ENCODE measurements at regions not wholly inside any gene's neighbourhood (a gene's known extent, or its start where the extent isn't known, plus 50 kb on each side); places are given as distances from the start of the nearest gene placed in this dataset.

- Histone ChIP-seq H3K27ac (ENCODE audit: insufficient read depth, low read length) (no peak overlapping the region), H3K9me1 (ENCODE audit: insufficient read depth, low read length) (no peaks in the 10 kb centered on the region), H2BK5ac (ENCODE audit: low read depth, low read length, poor library complexity, severe bottlenecking) (no peak overlapping the region), H3K36me3 (ENCODE audit: control insufficient read depth, insufficient read depth, low read length) (no peaks in the 10 kb centered on the region), H3K9me3 (ENCODE audit: control insufficient read depth, insufficient read depth, low read length) (no peaks in the 10 kb centered on the region), H2BK15ac (ENCODE audit: low read depth, low read length) (no peak overlapping the region), H2BK120ac (ENCODE audit: low read depth, low read length) (no peak overlapping the region), H3K4me2 (ENCODE audit: low read depth, low read length) (no peak overlapping the region), H3K56ac (ENCODE audit: extremely low read depth, insufficient read depth, low read length) (no peak overlapping the region), H3K18ac (ENCODE audit: low read depth, low read length) (no peak overlapping the region), H4K8ac (ENCODE audit: low read depth in 2 of 2, low read length in 2 of 2) (no peak overlapping the region), H4K91ac (ENCODE audit: insufficient read depth, low read depth, low read length) (no peak overlapping the region), H3K4me3 (ENCODE audit: insufficient read depth, low read depth, low read length) (no peak overlapping the region), H2AK9ac (replicated peaks; ENCODE audit: low read depth, low read length, poor library complexity) (no peak overlapping the region), H3K4ac (ENCODE audit: low read depth, low read length) (no peak overlapping the region), H3K79me1 (ENCODE audit: low read depth in 1 of 2, low read length in 2 of 2) (no peaks in the 10 kb centered on the region), H3K9ac (ENCODE audit: low read depth, low read length) (no peak overlapping the region), H2AFZ (replicated peaks; ENCODE audit: low read length, poor library complexity) (no peak overlapping the region), H4K5ac (ENCODE audit: low read depth, low read length) (no peak overlapping the region), H2AK5ac (ENCODE audit: low read depth, low read length) (0 out of 2 replicates have a peak overlapping the region, but pooled peaks have one; percentile 30), H3K23ac (ENCODE audit: low read depth, low read length) (no peak overlapping the region), H3K14ac (replicated peaks; ENCODE audit: low read depth, low read length) (no peak overlapping the region), H4K20me1 (ENCODE audit: insufficient read depth, low read length) (no peaks in the 10 kb centered on the region), H2BK20ac (ENCODE audit: low read depth, low read length) (no peak overlapping the region), H3K27me3 (ENCODE audit: control insufficient read depth, insufficient read depth, low read length) (no peaks in the 10 kb centered on the region), H3K4me1 (ENCODE audit: control insufficient read depth, insufficient read depth, low read length) (no peaks in the 10 kb centered on the region)
- dilution Hi-C loops (cut with HindIII; ENCODE audit: low sequenced_read_pairs, unreplicated experiment) (no loop called here), in situ Hi-C loops (cut with MboI; ENCODE audit: low sequenced_read_pairs) (no loop called here), intact Hi-C loops (cut with micrococcal nuclease) (no loop called here)
- ATAC-seq (ENCODE audit: low read depth) (no peak), DNase-seq (peak; percentile 28)
- ChIA-PET CTCF (no interaction called here), POLR2A (ENCODE audit: unreplicated experiment) (no interaction called here)
- TF ChIP-seq RFX5 (IDR thresholded peaks at IDR 0.05; ENCODE audit: low read depth, low read length) (no peak), CEBPB (IDR thresholded peaks at IDR 0.05; ENCODE audit: low read depth, low read length) (no peak), SMC3 (IDR thresholded peaks at IDR 0.05; ENCODE audit: low read depth, low read length) (no peak), POLR2A (IDR thresholded peaks at IDR 0.05; ENCODE audit: low read depth, low read length) (no peak), MAFK (IDR thresholded peaks at IDR 0.05; ENCODE audit: low read depth, low read length) (no peak), BHLHE40 (IDR thresholded peaks at IDR 0.05; ENCODE audit: low read depth, low read length) (no peak), FOS (IDR thresholded peaks at IDR 0.05; ENCODE audit: low read depth, low read length) (no peak), MAZ (IDR thresholded peaks at IDR 0.05; ENCODE audit: borderline replicate concordance, low read depth, low read length) (no peak), CTCF (conservative IDR thresholded peaks at IDR 0.05; ENCODE audit: low read depth, low read length) (no peak)
- no TSS peak for BruUV-seq (replicated peaks)
- WGBS, 2 experiments (ENCODE audit: extremely low coverage in 2 of 2, insufficient read length in 1 of 2): no CpG with 5 or more reads among the region's 3 CpGs
Observed at GRCh38 chr18:55968550-55968949, 380.6 kb upstream of the TCF4 start.

Data from IMR-90 (cell line).